KOPT-K1 (cell line): ENCODE measurements at regions not wholly inside any gene's neighbourhood (a gene's known extent, or its start where the extent isn't known, plus 50 kb on each side); places are given as distances from the start of the nearest gene placed in this dataset.

Source experiments
- H3K27ac ChIP-seq: fragments of 200-600 bp; sonication (generic); 2 replicates; pipeline ENCODE4 v1.5.1; 2016; ENCODE audit warnings: antibody characterized with exemption, mild to moderate bottlenecking, low read depth, low read length; ENCODE audit not compliant: poor library complexity, severe bottlenecking
- H3K36me3 ChIP-seq: fragments of 200-600 bp; sonication (generic); 2 replicates; pipeline ENCODE4 v1.5.1; 2017; ENCODE audit warnings: antibody characterized with exemption, mild to moderate bottlenecking, low read length, moderate library complexity; ENCODE audit not compliant: insufficient read depth
- H3K9me3 ChIP-seq: fragments of 200-600 bp; sonication (generic); 2 replicates; pipeline ENCODE4 v1.5.1; 2017; ENCODE audit warnings: antibody characterized with exemption, low read length, mild to moderate bottlenecking; ENCODE audit not compliant: insufficient read depth, poor library complexity, severe bottlenecking

DNA sequence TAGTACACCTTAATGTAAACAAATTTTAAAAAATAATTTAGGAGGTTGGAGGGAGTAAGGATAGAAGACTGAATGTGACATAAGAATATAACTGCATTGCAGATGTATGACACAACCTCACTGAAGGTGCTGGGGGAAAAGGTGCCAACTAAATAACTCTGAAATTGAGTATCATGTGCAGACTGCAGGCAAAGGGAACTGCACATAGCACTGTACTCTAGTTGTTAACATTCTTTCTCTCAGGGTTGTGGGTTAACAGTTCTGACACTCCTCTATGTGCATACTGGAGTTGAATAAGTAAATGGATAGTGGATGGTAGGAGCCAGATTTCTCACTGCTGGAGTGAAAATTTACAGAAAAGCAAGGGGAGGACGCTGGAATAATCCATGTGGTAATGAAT, 451.9 kb upstream of the CDH4 start:
- Histone ChIP-seq H3K36me3 (no peaks in the 10 kb centered on the region), H3K9me3 (no peaks in the 10 kb centered on the region), H3K27ac (no peak overlapping the region)

GRCh38 chr20:60802676-60803075, 449.4 kb upstream of the CDH4 start:
- H3K9me3 ChIP-seq: no peaks in the 10 kb centered on the region
- H3K36me3 ChIP-seq: no peaks in the 10 kb centered on the region
- no peak overlapping the region for H3K27ac ChIP-seq

DNA sequence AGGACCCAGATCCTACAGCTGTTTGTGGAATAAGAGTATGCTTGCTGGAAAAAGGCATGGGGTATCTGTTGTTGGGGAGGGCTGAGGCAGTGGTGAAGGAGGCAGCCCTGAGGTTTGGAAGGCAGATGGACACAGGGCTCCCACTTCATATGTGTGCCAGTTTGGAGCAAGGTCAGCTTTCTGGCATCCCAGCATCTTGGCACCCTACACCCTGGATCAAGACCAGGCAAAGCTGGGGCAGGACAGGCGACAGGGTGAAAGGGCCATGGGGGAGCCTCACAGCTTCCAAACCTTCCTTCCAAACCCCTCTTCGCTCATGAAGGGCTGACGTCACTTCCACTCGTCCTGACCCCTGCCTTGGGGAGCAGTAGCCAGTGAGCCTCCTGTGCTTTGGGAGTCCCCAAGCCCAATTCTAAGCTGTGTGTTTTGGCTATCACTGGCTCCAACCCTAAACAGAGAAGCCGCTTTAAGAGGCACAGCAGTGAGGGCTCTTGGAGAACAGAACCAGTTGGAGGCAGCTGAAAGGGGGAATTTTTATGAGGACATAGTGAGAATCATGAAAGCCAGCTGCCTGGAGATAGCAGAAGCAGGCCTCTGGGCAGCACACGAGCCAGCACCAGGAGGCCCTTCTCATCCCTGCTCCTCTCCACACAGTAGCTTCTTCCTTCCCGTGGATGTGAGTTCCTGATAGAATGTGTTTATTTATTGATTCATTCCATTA, 448.6 kb upstream of the CDH4 start:
- Histone ChIP-seq H3K27ac (no peak overlapping the region), H3K9me3 (no peaks in the 10 kb centered on the region), H3K36me3 (no peaks in the 10 kb centered on the region)

- Histone ChIP-seq H3K36me3 (no peaks in the 10 kb centered on the region), H3K9me3 (no peaks in the 10 kb centered on the region), H3K27ac (no peak overlapping the region)
Observed at GRCh38 chr20:60804240-60804917, 447.7 kb upstream of the CDH4 start.

DNA sequence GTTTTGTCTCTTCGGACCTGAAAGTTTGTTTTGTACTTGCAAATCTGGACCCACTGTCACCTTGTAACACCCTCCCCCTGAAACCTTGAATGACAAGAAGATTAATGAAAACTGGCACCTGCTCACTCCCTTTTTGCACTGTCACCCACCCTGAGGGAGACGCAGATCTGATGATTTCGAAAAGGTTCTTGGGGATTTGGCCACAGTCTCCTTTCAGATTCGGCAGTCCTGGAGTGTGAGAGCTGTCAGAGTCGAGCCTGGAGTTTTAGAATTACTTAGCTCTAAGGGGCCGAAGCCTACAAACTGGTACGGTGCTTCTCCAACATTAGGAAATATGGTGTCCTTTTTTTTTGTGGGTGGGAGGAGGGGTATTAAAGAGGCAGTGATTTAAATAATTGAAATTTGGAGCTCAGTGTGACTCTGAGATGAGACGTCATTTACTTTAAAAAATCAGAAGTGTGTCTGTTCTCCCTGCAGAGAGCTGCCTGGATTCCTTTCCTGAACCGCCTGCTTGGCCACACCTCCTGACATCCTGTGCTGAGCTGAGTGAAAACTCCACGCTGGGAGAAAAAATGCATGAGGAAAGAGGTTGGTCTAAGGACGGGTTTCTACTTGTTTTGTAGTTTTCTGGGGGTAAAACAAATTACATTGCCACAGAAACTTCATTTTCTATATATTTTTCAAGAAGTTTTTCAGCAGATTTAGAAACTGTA, 447.0 kb upstream of the CDH4 start:
- H3K36me3 ChIP-seq: no peaks in the 10 kb centered on the region
- H3K9me3 ChIP-seq: peaks cover 1% of the 10 kb centered on the region
- H3K27ac ChIP-seq: no peak overlapping the region

DNA sequence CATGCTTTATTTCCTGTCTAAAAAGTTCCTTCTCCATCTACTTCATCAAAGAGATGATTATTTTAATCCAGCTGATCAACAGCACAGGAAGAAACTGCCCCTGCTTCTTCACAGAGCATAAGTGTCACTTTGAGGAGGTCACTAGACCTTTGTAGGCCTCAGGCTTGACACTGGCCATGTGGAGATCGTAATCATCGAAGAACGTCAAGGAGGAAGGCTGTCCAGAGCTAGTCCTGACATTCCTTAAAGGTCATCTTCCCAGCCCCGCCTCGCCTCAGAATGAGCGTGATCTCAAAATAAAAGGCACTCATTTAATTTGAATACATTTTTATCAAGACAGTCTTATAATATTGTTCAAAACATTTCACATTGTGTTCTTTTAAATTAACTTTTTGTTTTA, 445.7 kb upstream of the CDH4 start:
- Histone ChIP-seq H3K9me3 (peaks cover 13% of the 10 kb centered on the region), H3K36me3 (no peaks in the 10 kb centered on the region), H3K27ac (no peak overlapping the region)

DNA sequence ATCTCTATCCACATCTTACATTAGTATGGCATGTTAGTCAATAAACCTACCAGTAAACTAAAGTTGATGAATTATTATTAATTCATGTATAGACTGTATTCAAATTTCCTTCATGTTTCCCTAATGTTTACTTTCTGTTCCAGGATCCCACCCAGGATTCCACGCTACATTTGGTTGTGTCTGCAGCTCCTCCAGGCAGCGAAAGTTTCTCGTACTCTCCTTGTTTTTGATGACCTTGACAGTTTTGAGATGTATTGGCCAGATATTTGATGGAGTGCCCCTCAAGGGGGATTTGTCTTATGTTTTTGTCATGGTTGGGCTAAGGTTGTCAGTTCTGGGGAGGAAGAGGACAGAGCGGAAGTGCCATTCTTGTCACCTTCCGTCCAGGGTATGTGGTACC, 445.2 kb upstream of the CDH4 start:
- H3K9me3 ChIP-seq: peaks cover 13% of the 10 kb centered on the region
- no peak overlapping the region for H3K27ac ChIP-seq
- H3K36me3 ChIP-seq: no peaks in the 10 kb centered on the region

DNA sequence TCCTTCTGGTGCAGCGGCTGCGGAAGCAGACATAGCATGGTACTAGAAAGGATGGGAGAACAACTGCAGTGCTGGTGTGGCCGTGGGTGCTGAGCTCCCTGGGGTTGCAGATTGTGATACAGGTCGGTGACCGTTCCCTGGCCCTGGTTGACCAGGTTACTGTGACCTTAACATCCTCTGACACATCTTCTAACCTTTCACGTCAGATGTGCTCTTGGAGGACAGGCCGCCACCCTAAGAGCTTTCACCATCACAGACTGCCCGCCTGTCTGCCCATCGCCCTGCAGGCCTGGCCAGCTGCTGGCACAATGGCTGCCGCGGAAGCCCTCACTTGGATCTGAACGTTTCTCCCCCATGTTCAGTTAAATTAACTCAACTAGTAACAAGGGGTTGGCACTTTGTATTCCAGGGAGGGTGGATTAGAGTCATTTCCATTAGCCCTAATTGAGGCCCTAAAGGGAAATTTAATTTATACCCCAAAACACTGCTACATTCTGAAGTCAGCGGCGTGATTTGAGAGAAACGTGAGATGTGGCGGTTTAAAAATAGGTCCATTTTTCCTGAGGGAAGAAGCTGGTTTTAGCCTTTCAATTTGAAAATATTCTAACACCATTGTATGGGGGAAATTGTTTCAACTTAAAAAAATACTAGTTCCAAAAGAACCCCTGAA, 443.9 kb upstream of the CDH4 start:
- Histone ChIP-seq H3K27ac (no peak overlapping the region), H3K9me3 (peaks cover 13% of the 10 kb centered on the region), H3K36me3 (no peaks in the 10 kb centered on the region)

- Histone ChIP-seq H3K27ac (no peak overlapping the region), H3K9me3 (peaks cover 13% of the 10 kb centered on the region), H3K36me3 (no peaks in the 10 kb centered on the region)
Observed at GRCh38 chr20:60808701-60809100, 443.4 kb upstream of the CDH4 start.

DNA sequence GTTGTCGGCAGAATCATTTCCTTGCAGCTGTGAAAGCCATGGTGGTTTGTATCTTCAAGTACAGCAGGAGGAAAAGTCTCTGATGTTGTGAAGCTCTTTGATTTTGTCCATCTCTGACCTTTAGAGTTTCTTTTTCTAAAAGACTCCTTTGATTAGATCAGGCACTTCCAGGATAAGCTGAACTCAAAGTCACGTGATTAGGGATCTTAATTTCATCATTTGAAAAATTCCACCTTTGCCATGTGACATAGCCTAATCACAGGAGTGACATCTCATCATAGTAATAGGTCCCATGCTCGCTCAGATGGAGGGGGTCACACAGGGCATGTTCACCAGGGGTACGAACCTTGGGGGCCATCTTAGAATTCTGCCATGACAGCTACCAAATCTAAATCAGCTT, 441.5 kb upstream of the CDH4 start:
- Histone ChIP-seq H3K9me3 (peaks cover 13% of the 10 kb centered on the region), H3K27ac (no peak overlapping the region), H3K36me3 (no peaks in the 10 kb centered on the region)

DNA sequence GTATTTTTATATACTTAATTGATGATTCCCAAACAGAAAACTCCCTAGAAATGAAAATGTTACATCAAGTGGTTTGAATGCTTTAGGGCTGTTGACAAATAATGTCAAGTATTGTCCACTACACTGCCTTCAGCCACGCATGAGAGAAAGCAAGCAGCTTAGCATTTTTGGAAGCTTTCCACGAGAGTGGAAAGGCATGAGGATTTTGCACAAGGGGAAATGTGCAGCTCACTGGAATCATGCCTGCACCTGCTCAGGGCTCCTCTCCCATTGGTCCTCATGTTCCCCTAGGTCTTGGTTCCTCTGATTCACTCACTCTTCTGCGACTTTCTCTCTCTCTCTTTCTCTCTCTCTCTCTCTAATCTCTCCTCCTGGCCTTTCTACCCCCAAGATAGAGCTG, 439.5 kb upstream of the CDH4 start:
- H3K27ac ChIP-seq: no peak overlapping the region
- H3K36me3 ChIP-seq: no peaks in the 10 kb centered on the region
- peaks cover 16% of the 10 kb centered on the region for H3K9me3 ChIP-seq

DNA sequence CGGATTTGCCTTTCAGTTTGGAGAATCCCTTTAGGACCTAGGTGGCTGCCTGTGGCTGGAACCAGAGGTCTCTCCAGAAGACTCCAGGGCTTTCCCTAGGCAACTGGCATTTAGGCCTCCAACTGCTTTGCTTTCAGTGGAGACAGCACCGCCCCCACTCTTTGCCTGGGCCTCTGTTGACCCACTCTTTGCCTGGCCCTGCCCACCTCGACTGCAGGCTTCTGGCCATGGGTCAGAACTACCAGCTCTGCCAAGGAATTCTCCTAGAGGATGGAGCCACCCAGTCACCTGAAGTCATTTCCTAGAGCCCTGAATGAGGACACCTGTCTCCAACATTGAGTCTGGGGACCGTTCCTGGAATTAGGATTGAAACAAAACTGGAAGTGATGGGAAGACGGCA, 439.0 kb upstream of the CDH4 start:
- Histone ChIP-seq H3K9me3 (peaks cover 16% of the 10 kb centered on the region), H3K36me3 (no peaks in the 10 kb centered on the region), H3K27ac (no peak overlapping the region)

- H3K27ac ChIP-seq: no peak overlapping the region
- H3K9me3 ChIP-seq: peaks cover 9% of the 10 kb centered on the region
- H3K36me3 ChIP-seq: no peaks in the 10 kb centered on the region
Observed at GRCh38 chr20:60815656-60816055, 436.4 kb upstream of the CDH4 start.

DNA sequence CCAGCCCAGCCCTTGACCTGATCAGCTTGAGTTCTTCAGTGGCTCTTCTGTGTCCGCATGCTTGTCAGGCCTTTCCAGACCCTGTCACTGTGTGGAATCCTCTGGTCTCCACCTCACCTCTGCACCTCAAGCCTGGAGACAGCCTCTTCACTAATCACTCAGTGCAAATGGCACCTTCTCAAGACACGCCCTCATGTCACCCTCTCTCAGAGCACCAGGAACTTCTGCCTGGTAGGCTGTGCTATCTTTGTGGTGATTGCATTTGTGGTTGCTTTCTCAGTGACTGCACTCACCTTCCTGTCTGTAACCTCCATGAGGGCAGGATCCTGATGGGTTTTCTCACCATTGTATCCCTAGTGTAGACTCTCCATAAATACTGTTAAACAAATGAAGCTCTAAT, 435.2 kb upstream of the CDH4 start:
- Histone ChIP-seq H3K9me3 (peaks cover 4% of the 10 kb centered on the region), H3K36me3 (no peaks in the 10 kb centered on the region), H3K27ac (no peak overlapping the region)

DNA sequence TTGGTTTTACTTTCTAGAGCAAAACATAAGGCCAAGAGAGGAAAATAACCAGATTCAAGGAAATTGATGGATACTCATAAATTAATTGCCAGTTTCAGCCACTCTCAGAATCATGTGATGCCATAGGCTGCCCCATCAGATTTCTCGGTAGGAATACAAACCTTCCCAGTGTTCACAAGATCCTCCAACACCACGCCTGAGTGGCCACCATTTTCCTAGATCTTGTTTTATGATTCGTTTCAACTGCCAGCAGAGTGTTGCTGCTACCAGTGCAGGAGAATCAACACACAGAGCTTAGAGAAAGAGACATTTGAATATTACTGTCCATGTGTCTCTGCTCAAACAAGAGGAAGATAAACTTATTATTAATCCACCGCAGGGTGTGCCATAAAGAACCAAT, 434.2 kb upstream of the CDH4 start:
- Histone ChIP-seq H3K27ac (no peak overlapping the region), H3K36me3 (no peaks in the 10 kb centered on the region), H3K9me3 (peaks cover 4% of the 10 kb centered on the region)
